ENCODE measurements at regions not wholly inside any gene's neighbourhood (a gene's known extent, or its start where the extent isn't known, plus 50 kb on each side); places are given as distances from the start of the nearest gene placed in this dataset.

- DNase-seq: no peak
Observed at GRCh38 chr9:109953300-109953699, 173.3 kb downstream of the PALM2AKAP2 start.

GRCh38 chr9:109953813-109954497 lies 174.0 kb downstream of the PALM2AKAP2 start:
- no peak for DNase-seq

- DNase-seq: no peak
Observed at GRCh38 chr9:109956717-109957440, 176.9 kb downstream of the PALM2AKAP2 start.

GRCh38 chr9:109959679-109960078 lies 179.7 kb downstream of the PALM2AKAP2 start:
- no peak for DNase-seq

- no peak for DNase-seq
Observed at GRCh38 chr9:109961626-109962025, 181.6 kb downstream of the PALM2AKAP2 start.

GRCh38 chr9:109962215-109962614 lies 182.2 kb downstream of the PALM2AKAP2 start:
- no peak for DNase-seq

GRCh38 chr9:109963079-109963478 lies 183.1 kb downstream of the PALM2AKAP2 start:
- no peak for DNase-seq

- no peak for DNase-seq
Observed at GRCh38 chr9:109966643-109967368, 186.8 kb downstream of the PALM2AKAP2 start.

GRCh38 chr9:109967651-109968642 lies 187.9 kb downstream of the PALM2AKAP2 start:
- no peak for DNase-seq

- no peak for DNase-seq
Observed at GRCh38 chr9:109969011-109969410, 189.0 kb downstream of the PALM2AKAP2 start.

GRCh38 chr9:109969573-109970237 lies 189.7 kb downstream of the PALM2AKAP2 start:
- DNase-seq: no peak

- no peak for DNase-seq
Observed at GRCh38 chr9:109971226-109971625, 191.2 kb downstream of the PALM2AKAP2 start.

- DNase-seq: no peak
Observed at GRCh38 chr9:109972026-109972882, 192.3 kb downstream of the PALM2AKAP2 start.

- DNase-seq: no peak
Observed at GRCh38 chr9:109973336-109973735, 193.3 kb downstream of the PALM2AKAP2 start.

GRCh38 chr9:109974143-109974917 lies 194.3 kb downstream of the PALM2AKAP2 start:
- no peak for DNase-seq

GRCh38 chr9:109974918-109975276 lies 194.9 kb downstream of the PALM2AKAP2 start:
- DNase-seq: no peak

GRCh38 chr9:109975574-109976295 lies 195.7 kb downstream of the PALM2AKAP2 start:
- DNase-seq: no peak

GRCh38 chr9:109976303-109976702 lies 196.3 kb downstream of the PALM2AKAP2 start:
- DNase-seq: no peak

- DNase-seq: no peak
Observed at GRCh38 chr9:109977521-109977920, 197.5 kb downstream of the PALM2AKAP2 start.

- no peak for DNase-seq
Observed at GRCh38 chr9:109981091-109981490, 201.1 kb downstream of the PALM2AKAP2 start.
